PC-9 (cell line): ENCODE measurements at regions not wholly inside any gene's neighbourhood (a gene's known extent, or its start where the extent isn't known, plus 50 kb on each side); places are given as distances from the start of the nearest gene placed in this dataset.

Source experiments
- BruUV-seq: library from RNA; stranded (reverse); fragments of 400-500 nt; replicated peaks from 2 replicates; lab custom pipeline; 2021; lab: Mats Ljungman, UMichigan
- CTCF ChIA-PET: fragments of 300-600 bp; sonication (Branson Sonifier 250); formaldehyde crosslinking; loops from one replicate; lab custom pipeline; 2022; ENCODE audit warnings: antibody characterized with exemption; lab: Charles Lee
- POLR2A ChIA-PET: fragments of 300-600 bp; sonication (Branson Sonifier 250); formaldehyde crosslinking; loops from one replicate; lab custom pipeline; 2022; ENCODE audit warnings: antibody characterized with exemption; ENCODE audit not compliant: unreplicated experiment; lab: Charles Lee
- DNase-seq, 2 experiments: peaks; one replicate each; pipeline versions ENCODE4 v3.0.0 to v3.0.0-alpha.2; 2015 to 2022; ENCODE audit warnings: mixed read lengths in 1 of 2
- H2AFZ ChIP-seq: fragments of 200-600 bp; sonication (generic); 2 replicates; pipeline ENCODE4 v1.8.1; 2017; ENCODE audit warnings: antibody characterized with exemption
- H3F3A ChIP-seq: fragments of 200-600 bp; sonication (generic); 2 replicates; pipeline ENCODE4 v1.8.1; 2017; ENCODE audit warnings: antibody characterized with exemption, mild to moderate bottlenecking, low read depth; ENCODE audit not compliant: insufficient read depth
- H3K27ac ChIP-seq: fragments of 200-600 bp; sonication (generic); 2 replicates; pipeline ENCODE4 v1.6.1; 2016; ENCODE audit warnings: mixed run types
- H3K27me3 ChIP-seq: fragments of 200-600 bp; sonication (generic); 2 replicates; pipeline ENCODE4 v1.6.1; 2016; ENCODE audit warnings: low read depth, mixed run types; ENCODE audit not compliant: insufficient read depth
- H3K36me3 ChIP-seq: fragments of 200-600 bp; sonication (generic); 2 replicates; pipeline ENCODE4 v1.6.1; 2016; ENCODE audit warnings: low read depth, mixed run types
- H3K4me1 ChIP-seq: fragments of 200-600 bp; sonication (generic); replicated peaks from 2 replicates; pipeline ENCODE4 v1.6.1; 2016; ENCODE audit warnings: mixed run types; ENCODE audit not compliant: insufficient read depth
- H3K4me2 ChIP-seq: fragments of 200-600 bp; sonication (generic); 2 replicates; pipeline ENCODE4 v1.6.1; 2017; ENCODE audit warnings: mixed run types
- H3K4me3 ChIP-seq: fragments of 200-600 bp; sonication (generic); 2 replicates; pipeline ENCODE4 v1.6.1; 2016; ENCODE audit warnings: mixed run types
- H3K79me2 ChIP-seq: fragments of 200-600 bp; sonication (generic); 2 replicates; pipeline ENCODE4 v1.6.1; 2017; ENCODE audit warnings: low read depth, mixed run types
- H3K9me2 ChIP-seq: fragments of 200-600 bp; sonication (generic); 2 replicates; pipeline ENCODE4 v1.8.1; 2017; ENCODE audit warnings: mild to moderate bottlenecking; ENCODE audit not compliant: insufficient read depth
- H3K9me3 ChIP-seq: fragments of 200-600 bp; sonication (generic); 2 replicates; pipeline ENCODE4 v1.8.1; 2016; ENCODE audit warnings: low read depth; ENCODE audit not compliant: insufficient read depth
- H4K20me1 ChIP-seq: fragments of 200-600 bp; sonication (generic); 2 replicates; pipeline ENCODE4 v1.8.1; 2017; ENCODE audit not compliant: insufficient read depth
- EZH2 ChIP-seq: fragments of 200-600 bp; sonication (generic); IDR thresholded peaks from 2 replicates; pipeline ENCODE4 v1.8.0; 2017; ENCODE audit warnings: antibody characterized with exemption, low read depth
- intact Hi-C: fragments of 100-400 bp; cut with micrococcal nuclease; formaldehyde crosslinking; loops from one replicate; pipeline ENCODE4 v1.10.0; 2022; ENCODE audit not compliant: unreplicated experiment
- TF ChIP-seq, protein P1 (sequence below): fragments of 200-600 bp; sonication (generic); conservative IDR thresholded peaks from 2 replicates; pipeline ENCODE4 v1.6.1; 2017; ENCODE audit warnings: mixed run types, antibody characterized with exemption, mild to moderate bottlenecking, moderate library complexity

DNA sequence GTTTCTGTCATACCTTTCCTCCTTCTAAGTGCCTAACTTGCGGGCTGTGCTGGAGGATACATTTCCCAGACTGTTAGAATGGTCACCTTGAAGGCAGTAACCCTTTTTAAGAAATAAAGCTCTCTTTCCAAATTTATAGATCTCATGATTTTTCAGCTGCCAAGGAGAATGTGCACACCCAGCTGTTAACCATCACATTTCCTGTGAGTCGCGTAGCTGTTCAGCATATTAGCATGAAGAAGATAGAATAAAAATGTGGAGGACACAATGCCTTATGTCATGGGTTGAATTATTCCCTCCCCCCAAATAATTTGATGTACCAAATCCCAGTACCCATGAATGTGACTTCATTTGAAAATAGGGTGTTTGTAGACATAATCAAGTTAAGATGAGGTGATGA lies 729.4 kb downstream of the MTRR start:
- TF ChIP-seq EZH2, result no peak
- TF ChIP-seq, protein P1, sequence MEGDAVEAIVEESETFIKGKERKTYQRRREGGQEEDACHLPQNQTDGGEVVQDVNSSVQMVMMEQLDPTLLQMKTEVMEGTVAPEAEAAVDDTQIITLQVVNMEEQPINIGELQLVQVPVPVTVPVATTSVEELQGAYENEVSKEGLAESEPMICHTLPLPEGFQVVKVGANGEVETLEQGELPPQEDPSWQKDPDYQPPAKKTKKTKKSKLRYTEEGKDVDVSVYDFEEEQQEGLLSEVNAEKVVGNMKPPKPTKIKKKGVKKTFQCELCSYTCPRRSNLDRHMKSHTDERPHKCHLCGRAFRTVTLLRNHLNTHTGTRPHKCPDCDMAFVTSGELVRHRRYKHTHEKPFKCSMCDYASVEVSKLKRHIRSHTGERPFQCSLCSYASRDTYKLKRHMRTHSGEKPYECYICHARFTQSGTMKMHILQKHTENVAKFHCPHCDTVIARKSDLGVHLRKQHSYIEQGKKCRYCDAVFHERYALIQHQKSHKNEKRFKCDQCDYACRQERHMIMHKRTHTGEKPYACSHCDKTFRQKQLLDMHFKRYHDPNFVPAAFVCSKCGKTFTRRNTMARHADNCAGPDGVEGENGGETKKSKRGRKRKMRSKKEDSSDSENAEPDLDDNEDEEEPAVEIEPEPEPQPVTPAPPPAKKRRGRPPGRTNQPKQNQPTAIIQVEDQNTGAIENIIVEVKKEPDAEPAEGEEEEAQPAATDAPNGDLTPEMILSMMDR, result no peak
- POLR2A ChIA-PET, result no interaction called here
- Histone ChIP-seq H3K4me1 (no peaks in the 10 kb centered on the region), H3K36me3 (no peaks in the 10 kb centered on the region), H2AFZ (no peak overlapping the region), H3K27me3 (peaks cover 65% of the 10 kb centered on the region), H3K9me2 (no peaks in the 10 kb centered on the region), H3K4me2 (no peak overlapping the region), H3K4me3 (no peak overlapping the region), H3K9me3 (no peaks in the 10 kb centered on the region), H4K20me1 (no peaks in the 10 kb centered on the region), H3K27ac (no peak overlapping the region), H3F3A (no peaks in the 10 kb centered on the region), H3K79me2 (no peaks in the 10 kb centered on the region)
- DNase-seq, result no peak
- CTCF ChIA-PET, result no interaction called here
- BruUV-seq, result no TSS peak
- intact Hi-C loops, result no loop called here

DNA sequence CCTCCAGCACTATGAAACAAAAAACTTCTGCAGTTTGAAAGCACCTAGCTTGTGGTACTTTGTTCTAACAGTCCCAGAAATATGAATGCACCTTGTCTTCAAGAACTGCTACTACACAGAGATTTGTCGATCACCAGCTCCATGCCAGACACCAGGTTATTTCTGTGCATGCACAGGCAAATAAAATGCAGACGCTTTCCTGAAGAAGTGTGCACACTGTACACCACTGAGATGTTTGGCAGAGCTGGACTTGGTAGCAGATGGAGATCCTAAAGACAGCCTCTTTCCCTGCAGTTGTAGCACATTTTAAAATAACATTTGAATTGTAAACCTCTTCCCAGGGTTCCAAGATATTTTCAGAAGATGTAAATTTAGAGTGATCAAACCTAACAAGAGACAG lies 730.0 kb downstream of the MTRR start:
- Histone ChIP-seq H3K4me1 (no peaks in the 10 kb centered on the region), H3K4me2 (no peak overlapping the region), H3K4me3 (no peak overlapping the region), H3F3A (no peaks in the 10 kb centered on the region), H3K79me2 (no peaks in the 10 kb centered on the region), H3K9me2 (no peaks in the 10 kb centered on the region), H2AFZ (no peak overlapping the region), H3K9me3 (no peaks in the 10 kb centered on the region), H4K20me1 (no peaks in the 10 kb centered on the region), H3K27ac (no peak overlapping the region), H3K36me3 (no peaks in the 10 kb centered on the region), H3K27me3 (peaks cover 65% of the 10 kb centered on the region)
- no peak for DNase-seq
- TF ChIP-seq, protein P1, result no peak
- no peak for TF ChIP-seq EZH2
- ChIA-PET POLR2A (no interaction called here), CTCF (no interaction called here)
- BruUV-seq, result no TSS peak
- intact Hi-C loops, result no loop called here

DNA sequence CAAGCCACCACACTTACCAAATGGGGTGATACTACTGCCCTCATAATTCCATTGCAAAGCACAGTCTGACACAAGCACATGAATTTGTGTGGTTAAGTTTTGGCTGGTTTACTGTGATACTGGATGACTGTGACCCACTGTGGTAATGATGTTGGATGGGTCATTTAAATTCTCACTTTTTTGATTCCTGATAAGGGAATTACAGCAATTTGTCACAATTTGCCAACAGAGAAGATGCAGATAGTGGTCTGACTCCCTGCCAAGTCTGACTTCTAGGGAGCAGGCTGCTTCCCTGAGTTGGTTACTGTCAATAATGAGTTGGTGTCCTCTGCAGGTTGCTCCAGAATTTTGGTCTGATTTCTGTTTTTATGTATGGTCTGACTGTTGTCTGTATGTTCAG lies 731.9 kb downstream of the MTRR start:
- DNase-seq, result no peak
- Histone ChIP-seq H3K4me3 (no peak overlapping the region), H3K4me2 (no peak overlapping the region), H4K20me1 (no peaks in the 10 kb centered on the region), H3K9me3 (no peaks in the 10 kb centered on the region), H3K4me1 (no peaks in the 10 kb centered on the region), H3K27ac (no peak overlapping the region), H3F3A (no peaks in the 10 kb centered on the region), H2AFZ (no peak overlapping the region), H3K27me3 (peaks cover 56% of the 10 kb centered on the region), H3K9me2 (no peaks in the 10 kb centered on the region), H3K36me3 (no peaks in the 10 kb centered on the region), H3K79me2 (no peaks in the 10 kb centered on the region)
- POLR2A ChIA-PET, result no interaction called here
- TF ChIP-seq, protein P1, result no peak
- no peak for TF ChIP-seq EZH2
- CTCF ChIA-PET, result no interaction called here
- intact Hi-C loops, result no loop called here
- no TSS peak for BruUV-seq
